ENCODE measurements at regions not wholly inside any gene's neighbourhood (a gene's known extent, or its start where the extent isn't known, plus 50 kb on each side); places are given as distances from the start of the nearest gene placed in this dataset.

- TF ChIP-seq CTCF (IDR thresholded peaks at IDR 0.05; ENCODE audit: low read depth, low read length) (no peak), EZH2phosphoT487 (IDR thresholded peaks at IDR 0.05; ENCODE audit: low read depth) (no peak)
Observed at GRCh38 chr2:34280606-34281005, 681.5 kb upstream of the FAM98A start.

Measured in OCI-LY3 (cell line).